DMS79 treated with DMSO at 0.1 percent for 48 hours (cell line): ENCODE measurements at regions not wholly inside any gene's neighbourhood (a gene's known extent, or its start where the extent isn't known, plus 50 kb on each side); places are given as distances from the start of the nearest gene placed in this dataset.

Source experiments
- DNase-seq: peaks from one replicate; lab custom pipeline; 2025; lab: John Stamatoyannopoulos, UW

DNA sequence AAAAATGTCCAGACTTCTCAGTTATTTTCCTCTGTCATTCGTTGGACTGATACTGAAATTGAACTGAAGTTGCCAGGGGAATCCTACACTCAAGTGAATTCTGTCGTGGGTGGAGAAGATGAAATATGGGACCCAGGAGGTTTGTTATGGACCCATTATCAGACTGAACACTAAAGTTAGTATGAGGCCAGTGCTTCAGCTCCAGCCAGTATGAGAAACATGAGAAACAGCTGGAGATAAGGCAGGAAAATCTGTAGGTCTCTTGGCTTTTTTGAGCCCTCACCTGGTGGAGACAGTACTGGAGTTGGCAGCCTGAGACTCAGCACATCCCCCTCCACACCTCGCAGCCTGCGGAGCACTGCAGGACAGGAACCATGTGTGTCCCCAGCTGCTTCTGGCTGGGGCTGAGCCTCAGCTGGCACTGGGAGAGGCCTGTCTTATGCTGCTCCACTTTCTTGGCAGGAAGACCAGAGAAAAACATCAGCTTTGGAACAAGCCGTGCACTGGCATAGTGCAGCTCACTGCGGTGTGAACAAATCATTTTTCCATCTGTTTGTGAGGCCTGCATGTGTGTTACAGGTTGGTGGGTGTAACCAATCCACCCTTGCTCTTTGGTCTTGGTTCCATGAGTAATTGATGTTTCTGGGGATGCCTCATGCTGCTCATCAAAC lies 641.0 kb downstream of the FGF9 start:
- no peak for DNase-seq

DNA sequence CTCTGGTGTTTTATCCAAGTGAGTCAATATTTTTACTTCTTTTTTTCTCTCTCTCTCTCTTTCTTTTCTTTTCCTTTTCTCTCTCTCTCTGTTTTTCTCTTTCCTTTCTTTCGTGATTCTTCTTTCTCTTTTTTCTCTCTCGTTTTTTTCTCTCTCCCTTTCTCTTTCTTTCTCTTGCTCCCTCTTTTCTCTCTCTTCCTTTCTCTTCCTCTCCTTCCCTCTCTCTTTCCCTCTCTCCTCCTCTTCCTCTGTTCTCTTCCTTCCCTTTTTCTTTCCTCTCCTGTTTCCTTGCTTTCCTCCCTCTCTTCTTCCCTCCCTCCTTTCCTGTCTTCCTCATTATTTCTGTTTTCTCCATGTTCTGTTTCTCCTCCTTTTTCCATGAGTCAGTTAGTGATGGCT lies 641.5 kb downstream of the FGF9 start:
- DNase-seq, result no peak

DNA sequence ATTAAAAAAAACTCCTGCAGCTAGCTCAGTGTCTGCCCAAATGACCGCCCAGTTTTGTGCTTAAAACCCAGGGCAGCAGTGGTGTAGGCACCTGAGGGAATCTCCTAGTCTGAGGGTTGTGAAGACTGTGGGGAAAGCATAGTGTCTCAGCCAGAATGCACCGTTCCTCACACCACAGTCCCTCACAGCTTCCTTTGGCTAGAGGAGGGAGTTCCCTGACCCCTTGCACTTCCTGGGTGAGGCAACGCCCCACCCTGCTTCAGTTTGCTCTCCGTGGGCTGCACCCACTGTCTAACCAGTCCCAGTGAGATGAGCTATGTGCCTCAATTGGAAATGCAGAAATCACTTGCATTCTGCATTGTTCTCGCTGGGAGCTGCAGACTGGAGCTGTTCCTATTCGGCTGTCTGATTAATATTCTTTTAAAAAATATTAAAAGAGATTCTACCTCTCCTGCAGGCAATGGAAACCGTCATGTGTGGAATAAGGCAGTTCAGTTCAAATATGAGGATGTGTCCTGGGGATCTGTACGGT lies 645.7 kb downstream of the FGF9 start:
- no peak for DNase-seq

DNA sequence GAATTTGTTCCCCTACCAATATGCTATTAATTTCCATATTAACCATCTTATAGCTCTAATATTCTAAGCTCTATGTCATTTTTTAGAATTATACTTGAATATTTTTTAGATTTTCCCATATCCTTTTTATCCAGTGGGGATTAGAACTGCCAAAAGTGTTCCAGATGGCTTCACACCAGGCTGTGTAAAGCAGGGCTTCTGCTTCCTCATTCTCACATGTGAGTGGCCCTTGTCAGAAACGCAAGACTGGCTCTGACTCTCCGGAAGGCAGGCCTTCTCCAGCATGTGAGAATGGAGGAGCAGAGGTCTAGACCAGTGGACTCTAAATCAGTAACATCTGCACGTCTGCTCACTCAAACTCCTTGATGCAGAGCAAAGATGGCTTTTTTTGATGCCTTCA lies 650.1 kb downstream of the FGF9 start:
- DNase-seq, result no peak

DNA sequence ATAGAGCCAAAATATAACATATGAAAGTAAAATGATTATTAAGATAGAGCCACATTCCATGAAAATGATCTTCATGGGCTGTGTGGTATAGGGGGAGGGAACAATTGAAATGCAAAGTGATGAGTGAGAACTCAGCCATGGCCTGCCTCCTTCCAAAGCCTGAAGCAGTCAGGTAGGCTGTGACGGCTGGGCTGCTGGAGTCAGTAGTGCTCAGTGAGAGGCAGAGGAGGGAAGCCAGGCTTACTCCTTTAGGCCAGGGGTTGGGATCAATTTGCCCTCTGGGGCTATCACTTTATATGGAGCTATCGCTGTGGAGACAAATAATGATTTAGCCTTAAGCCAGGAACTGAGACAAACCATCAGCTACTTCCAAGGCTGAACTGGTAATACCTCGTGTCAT lies 654.9 kb downstream of the FGF9 start:
- DNase-seq, result no peak

DNA sequence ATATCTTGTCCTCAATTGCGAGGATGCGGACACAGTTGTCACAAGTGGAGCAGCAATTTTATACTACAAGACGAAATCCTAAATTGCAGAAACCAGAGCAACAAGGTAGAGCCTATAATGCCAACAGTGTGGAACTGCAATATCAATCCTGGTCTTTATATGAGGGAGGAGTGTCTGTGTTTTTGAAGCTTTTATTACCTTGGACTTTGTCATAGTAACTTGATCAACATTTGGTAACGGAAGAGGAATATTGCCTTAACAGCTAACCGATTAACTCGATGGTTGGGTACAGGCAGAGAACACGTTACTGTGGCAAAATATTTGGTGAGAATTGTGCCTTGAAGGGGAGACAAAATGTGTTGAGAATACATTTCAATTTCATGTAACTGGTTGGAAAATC lies 661.5 kb downstream of the FGF9 start:
- no peak for DNase-seq

DNA sequence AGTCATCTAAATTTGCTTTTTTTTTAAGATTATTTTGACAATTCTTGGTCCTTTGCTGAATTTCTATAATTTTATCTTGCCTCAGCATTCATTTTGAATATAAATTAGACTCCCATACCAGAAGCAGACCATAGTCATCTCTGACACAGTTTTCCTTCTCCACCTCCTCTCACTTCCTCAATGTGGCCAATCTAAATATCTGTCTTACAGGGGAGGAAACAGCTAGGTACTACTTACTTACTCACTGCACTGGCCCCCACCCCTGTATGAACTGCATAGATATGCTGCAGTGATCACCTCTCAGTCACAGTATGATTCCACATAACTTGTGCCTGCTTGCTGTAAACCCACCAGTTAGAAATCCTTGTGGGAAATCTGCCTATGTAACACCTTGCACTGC lies 665.6 kb downstream of the FGF9 start:
- DNase-seq, result no peak

DNA sequence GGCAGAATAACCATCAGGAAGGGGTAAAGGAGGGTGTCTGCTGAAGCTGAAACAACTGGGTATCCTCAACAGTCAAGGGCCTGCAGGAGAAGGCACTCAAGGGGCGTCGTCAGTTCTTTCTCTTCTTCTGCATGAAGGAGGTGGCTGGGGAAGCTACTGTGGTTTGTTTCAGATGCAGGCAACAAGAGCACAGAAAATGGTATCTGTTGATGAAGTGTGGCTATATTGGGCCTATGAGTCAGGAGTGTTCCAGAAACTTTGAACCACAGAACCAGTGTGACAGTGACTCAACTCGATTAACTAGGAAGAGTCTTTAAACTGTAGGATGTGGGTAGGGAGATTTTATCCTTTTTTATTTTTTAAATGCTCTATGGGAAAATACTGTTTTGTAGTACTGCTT lies 686.3 kb downstream of the FGF9 start:
- no peak for DNase-seq

DNA sequence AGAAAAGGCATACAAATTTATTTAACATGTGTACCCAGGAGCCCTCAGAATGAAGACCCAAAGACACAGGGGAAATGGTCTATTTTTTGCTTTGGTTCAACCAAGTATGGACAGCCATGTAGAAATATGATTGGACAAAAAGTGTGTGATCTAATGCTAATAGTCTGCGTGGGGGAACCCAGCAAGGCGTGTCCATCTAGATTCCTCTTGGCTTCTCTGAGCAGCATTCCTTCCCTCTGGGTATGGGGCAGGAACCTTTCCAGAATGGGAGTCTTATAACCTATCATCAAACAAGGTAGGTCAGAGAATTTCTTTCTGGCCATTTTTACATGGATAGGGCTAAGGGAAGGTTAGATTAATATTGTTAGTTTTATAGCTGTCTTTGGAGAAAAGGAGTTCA lies 698.2 kb downstream of the FGF9 start:
- no peak for DNase-seq

DNA sequence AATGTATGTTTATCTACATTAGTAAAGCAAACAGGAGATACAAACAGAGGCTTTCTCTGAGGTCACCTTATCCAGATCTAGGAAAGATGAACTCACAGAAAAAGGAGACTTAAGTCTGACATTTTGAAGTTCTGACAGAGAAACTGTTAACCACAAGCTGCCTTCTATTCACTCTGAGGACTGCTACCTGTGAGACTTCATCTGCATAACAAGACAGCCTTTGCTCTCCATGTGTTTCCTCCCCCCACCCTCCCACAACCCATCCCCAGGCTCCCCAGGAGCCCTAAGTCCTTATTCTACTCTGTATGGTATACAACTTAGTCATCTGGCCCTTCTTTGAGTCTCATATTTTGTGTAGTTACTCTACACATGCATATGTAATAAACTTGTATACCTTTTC lies 699.0 kb downstream of the FGF9 start:
- DNase-seq, result no peak

DNA sequence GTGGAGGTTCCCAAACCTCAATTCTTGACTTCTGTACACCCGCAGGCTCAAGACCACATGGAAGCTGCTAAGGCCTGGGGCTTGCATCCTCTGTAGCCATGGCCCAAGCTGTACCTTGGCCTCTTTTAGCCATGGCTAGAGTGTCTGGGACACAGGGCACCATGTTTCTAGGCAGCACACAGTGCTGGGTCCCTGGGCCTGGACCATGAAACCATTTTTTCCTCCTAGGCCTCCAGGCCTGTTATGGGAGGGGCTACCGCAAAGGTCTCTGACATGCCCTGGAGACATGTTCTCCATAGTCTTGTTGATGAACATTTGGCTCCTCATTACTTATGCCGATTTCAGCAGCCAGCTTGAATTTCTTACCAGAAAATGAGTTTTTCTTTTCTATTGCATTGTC lies 701.4 kb downstream of the FGF9 start:
- no peak for DNase-seq

DNA sequence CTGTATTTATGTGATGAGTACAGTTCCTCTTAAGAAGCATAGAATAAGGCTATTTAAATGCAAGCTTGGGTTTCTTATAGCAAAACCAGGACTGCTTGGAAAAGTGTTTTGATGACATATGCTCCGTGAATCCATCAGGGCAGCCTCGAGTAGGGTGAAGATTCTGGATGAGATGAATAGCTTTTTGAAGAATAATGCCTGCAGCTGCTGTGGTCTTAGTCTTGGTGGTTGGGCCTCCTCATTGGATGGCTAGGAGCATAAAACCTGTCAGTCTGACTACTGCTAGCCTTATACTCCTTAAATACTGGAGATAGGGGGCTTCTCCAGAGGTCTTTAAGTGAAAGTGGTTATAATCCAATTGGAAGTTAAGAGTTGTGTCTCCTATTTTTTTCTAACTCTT lies 704.3 kb downstream of the FGF9 start:
- no peak for DNase-seq

DNA sequence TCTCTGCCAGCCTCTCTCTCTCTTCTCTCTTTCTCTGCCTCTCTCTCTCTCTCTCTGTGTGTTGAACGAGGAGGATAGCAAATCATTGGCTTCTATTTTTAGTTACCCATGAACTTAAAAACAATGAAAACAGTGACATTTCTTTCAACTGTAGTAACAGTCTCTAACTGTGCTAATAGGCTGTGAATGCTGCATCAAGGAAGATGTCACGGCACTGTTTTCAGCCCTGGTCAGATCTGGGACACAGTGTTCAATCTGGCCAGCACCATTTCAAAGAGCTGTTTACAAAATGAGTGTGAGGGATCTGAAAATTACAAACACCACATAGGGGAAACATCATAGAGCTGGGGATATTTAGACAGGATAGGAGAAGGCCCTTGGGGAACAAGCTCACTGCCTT lies 717.0 kb downstream of the FGF9 start:
- no peak for DNase-seq

DNA sequence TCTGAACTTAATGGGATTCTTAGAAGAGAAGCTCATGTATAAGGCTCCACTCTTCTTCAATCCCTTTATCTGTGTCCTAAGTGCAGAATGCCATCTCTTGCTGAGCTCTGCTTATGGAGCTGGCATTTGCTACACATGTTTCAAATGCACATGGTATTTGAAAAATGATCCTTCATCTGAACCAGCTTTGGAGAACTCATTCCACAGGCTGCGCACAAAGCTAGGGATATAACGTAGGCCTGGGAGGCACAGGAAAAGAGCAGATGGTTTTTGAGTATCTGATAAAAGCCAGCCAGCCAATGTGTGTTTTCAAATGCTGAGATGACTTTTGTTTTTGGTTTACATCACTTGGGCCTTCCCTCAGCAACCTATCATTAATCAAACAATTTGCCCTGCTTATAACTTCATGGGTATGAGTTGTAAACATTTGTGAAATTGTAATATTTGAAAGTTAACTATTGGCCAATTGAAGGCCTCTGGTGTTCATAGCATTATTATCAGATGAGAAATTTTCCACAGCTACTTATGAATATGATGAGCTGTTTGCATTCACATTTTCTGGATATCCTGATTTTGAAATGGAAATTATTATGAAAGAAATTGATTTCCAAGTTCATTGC lies 729.0 kb downstream of the FGF9 start:
- DNase-seq, result no peak

DNA sequence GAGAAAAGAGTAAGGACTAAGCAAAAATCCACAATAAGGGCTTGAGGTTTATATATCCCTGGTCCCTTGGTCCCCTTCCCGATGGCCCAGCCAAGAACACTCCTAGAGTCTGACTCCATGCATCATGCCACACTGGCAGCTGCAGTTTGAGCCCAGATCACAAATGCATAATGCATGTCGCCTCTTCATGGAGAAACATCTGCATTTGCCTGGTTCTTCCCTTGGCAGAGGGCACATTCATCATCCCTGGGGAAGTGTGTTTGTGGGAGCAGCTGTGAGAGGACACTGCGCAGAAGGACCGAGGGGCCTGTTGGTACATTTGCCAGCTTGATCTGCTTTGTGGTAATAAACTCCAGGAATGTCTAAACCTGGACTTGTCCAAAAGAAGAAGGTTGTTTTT lies 731.8 kb downstream of the FGF9 start:
- no peak for DNase-seq

DNA sequence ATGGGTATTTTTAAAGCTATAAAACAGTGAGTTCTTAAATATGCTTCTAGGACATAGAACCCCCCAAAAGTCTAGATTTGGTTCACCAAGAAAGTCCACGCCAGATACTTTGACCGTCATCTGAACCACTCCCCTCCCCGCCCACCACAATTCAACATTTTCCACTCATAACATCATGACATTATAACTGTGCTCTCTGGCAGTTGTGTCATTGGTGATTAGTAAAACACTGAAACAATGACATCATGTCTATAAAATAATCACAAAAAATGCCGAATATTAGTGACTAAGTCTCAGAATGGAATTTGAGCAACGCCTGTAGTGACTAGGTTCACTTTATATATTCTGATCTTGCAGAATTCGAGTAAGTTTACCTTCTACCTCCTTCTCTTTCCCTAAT lies 732.3 kb downstream of the FGF9 start:
- no peak for DNase-seq

DNA sequence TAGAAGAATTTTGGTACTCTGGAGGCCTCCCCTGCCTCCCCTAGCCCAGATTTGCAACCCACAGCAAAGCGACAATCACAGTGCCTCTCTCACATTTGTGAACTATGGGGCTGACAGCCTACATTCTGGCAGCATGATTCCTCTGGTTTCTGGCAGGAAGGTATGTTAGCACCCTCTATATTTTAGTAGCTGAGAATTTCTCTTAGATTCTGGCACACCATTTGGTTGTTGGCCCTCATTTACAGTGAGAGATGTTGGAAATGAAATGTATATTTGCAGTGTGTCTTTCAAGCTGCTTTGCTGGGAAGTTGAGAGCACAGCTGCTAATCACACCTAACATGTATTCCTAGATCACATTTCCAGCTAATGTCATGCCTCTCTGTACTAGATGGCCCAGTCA lies 735.0 kb downstream of the FGF9 start:
- no peak for DNase-seq

DNA sequence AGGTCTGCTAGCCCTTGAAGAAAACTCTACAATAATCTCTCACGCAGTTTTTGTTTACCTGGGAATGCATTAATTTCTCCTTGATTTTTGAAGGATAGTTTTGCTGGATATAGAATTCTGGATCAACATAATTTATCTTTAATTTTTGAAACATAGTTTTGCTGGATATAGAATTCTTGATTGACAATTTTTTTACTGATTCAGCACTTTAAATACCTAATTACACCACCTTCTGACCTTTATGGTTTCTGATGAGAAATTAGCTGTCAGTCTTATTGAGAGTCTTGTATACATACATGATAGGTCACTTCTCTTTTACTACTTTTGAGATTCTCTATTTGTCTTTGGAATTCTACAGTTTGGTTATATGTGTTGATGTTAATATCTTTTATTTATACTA lies 741.6 kb downstream of the FGF9 start:
- no peak for DNase-seq

DNA sequence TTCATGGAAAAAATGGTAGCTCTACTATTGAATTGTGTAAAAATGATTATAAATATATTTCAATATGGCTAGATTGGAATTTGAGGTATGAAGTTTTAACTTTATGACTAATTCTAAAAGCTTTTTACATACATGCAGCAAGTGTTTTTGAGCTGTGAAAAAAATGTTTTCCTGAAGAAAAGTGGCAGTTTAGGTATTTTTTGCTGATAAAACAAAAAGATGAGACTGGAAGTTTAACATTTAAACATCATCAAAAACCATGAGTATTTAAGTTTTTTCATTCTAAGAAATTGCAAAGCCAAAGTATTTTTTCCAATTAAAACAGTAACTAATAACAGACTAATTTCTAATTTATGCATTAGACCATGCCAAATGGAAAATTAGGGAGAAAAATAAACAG lies 751.1 kb downstream of the FGF9 start:
- DNase-seq, result no peak

DNA sequence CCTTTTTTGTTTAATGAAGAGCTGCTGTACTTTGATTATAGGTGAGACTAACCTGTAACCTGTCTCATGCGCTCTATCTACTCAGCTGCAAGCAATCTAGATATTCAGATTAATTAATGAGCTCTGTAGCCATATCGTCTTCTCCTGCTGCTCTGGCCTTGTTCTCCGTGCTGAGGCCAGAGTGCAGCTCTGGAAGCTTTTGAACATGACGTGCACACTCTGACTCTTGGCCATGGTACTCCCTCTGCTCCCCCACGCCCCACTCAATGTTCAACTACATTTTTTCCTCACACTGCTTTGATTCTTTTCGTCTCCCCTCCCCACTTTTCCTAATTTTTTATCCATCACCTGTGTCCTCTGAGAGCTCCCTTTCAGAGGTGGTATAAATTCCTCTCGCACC lies 751.8 kb downstream of the FGF9 start:
- DNase-seq, result peak; percentile 22

DNA sequence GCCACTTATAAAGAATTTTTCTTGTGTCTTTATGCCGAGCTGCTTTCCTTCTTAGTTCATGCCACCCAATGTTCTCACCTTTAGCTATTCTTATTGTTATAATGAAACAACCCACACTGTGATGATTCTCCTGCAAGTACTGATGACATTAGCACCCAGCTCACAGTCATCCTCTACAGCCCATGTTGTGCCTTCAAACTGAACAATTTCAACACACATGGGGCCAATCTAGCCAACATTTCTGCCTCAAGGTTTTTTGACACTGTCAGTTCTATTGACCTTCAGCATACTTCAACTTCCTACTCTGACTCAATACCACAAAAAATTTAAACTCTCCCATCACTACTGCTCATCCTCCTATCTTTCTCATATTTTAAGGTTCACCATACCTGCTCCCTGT lies 752.4 kb downstream of the FGF9 start:
- no peak for DNase-seq

DNA sequence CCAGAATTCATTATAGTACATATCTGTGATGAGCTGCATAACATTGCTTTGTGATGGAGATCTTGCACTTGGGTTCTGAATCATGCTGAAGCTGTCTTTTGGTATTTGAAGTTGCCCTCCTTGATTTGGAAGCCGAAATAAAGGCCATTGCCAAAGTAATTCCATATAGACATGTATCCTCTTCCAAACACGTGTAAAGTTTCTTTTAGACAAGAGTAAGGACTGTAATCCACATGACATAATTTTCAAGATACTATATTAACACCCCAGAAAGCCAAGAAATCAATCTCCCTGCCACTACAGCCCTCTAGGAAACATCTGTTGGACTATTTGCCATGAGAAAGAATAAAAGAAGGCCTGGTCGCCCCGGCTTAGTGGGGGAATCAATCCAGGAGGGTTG lies 754.2 kb downstream of the FGF9 start:
- DNase-seq, result no peak

DNA sequence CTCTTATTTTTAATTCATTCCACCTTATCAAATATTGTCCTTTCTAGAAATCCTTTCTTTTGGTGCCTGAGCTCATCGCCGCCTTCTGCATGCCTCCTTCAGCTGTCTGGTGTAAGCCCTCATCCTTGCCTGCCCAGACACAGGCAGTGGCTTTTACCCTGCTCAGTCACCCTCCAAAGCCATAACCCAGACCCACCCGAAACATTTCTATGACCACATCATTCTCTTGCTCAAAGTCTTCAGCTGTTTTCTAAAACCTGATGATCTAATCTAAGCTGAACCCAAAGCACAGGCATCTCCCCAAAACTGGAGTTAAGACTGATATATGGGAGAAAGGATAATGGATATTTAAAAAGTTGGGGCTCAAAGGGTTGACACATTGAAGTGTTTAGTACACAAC lies 753.7 kb upstream of the SGCG start:
- DNase-seq, result no peak

DNA sequence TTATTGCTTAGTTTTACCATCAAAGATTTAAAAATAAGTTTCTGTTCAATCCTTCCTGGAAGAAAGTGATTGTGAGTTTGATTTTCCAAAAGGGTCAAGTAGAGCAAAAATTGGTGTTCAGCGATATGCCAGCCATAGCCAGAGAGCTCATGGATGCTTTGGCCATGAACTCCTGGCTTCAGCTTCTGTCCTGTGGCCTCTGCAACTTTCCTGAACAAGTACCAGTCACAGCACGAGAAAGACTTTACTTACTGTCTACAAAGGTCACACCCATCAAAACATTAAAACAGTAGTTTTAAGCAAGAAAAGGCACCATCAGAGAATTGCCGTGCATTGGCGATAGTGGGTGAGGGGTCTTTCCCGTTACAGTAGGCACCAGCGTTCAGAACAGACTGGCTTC lies 753.0 kb upstream of the SGCG start:
- DNase-seq, result no peak
